HL-60 (cell line): ENCODE measurements at regions not wholly inside any gene's neighbourhood (a gene's known extent, or its start where the extent isn't known, plus 50 kb on each side); places are given as distances from the start of the nearest gene placed in this dataset.

Experiments
- DNase-seq, 2 experiments: peaks; one replicate each; pipeline ENCODE4 v3.0.0-alpha.2; 2010 to 2020; ENCODE audit warnings: low read depth in 1 of 2, low spot score in 1 of 2
- H3K27ac ChIP-seq: fragments of 250-450 bp; sonication (Bioruptor Pico); replicated peaks from 2 replicates; pipeline ENCODE4 v1.5.1; 2020; ENCODE audit warnings: mild to moderate bottlenecking, moderate library complexity
- H3K27me3 ChIP-seq: fragments of 250-450 bp; sonication (Bioruptor Pico); 2 replicates; pipeline ENCODE4 v1.5.1; 2021; ENCODE audit warnings: mild to moderate bottlenecking, moderate library complexity; ENCODE audit not compliant: insufficient read depth, poor library complexity, severe bottlenecking
- H3K4me3 ChIP-seq: replicated peaks from 2 replicates; pipeline ENCODE4 v1.5.1; 2011; ENCODE audit warnings: mild to moderate bottlenecking, control low read depth, low read length; ENCODE audit not compliant: insufficient read depth
- GABPA ChIP-seq: IDR thresholded peaks from 2 replicates; pipeline ENCODE4 v1.6.1; 2012; ENCODE audit warnings: low read depth
- POLR2AphosphoS5 ChIP-seq: IDR thresholded peaks from 2 replicates; pipeline ENCODE4 v1.6.1; 2012; ENCODE audit warnings: low read depth
- SPI1 ChIP-seq: IDR thresholded peaks from 2 replicates; pipeline ENCODE4 v1.6.1; 2012; ENCODE audit warnings: low read depth, mild to moderate bottlenecking, borderline replicate concordance
- TF ChIP-seq, protein P1 (sequence below): IDR thresholded peaks from 2 replicates; pipeline ENCODE4 v1.6.1; 2012; ENCODE audit warnings: low read depth; ENCODE audit not compliant: insufficient replicate concordance
- TF ChIP-seq, protein P2 (sequence below): IDR thresholded peaks from one replicate; pipeline ENCODE4 v1.5.1; 2011; ENCODE audit warnings: low read length, control low read depth, inconsistent platforms; ENCODE audit not compliant: insufficient read depth

DNA sequence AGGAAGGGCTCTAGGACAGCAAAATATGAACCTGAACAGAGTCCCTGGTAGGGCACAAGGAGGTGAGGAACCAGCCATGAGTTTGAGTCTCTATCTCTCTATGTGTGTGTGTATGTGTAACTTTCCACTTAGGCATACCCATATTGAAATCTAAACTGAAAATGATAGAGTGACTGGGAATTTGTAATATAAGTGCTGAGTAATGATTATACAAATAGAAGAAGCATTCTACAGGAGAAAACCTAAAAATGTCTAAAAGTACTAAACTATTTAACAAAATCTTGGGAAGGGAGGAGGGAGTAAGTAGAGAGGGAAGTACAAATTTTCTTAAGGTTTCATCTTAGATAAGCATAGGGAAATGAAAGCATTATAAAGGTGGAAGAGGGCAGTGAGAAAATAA, 97.1 kb upstream of the ZC3H12C start:
- no peak overlapping the region for H3K4me3 ChIP-seq
- H3K27ac ChIP-seq = no peak overlapping the region
- TF ChIP-seq SPI1 = no peak
- TF ChIP-seq GABPA = no peak
- TF ChIP-seq, protein P1, sequence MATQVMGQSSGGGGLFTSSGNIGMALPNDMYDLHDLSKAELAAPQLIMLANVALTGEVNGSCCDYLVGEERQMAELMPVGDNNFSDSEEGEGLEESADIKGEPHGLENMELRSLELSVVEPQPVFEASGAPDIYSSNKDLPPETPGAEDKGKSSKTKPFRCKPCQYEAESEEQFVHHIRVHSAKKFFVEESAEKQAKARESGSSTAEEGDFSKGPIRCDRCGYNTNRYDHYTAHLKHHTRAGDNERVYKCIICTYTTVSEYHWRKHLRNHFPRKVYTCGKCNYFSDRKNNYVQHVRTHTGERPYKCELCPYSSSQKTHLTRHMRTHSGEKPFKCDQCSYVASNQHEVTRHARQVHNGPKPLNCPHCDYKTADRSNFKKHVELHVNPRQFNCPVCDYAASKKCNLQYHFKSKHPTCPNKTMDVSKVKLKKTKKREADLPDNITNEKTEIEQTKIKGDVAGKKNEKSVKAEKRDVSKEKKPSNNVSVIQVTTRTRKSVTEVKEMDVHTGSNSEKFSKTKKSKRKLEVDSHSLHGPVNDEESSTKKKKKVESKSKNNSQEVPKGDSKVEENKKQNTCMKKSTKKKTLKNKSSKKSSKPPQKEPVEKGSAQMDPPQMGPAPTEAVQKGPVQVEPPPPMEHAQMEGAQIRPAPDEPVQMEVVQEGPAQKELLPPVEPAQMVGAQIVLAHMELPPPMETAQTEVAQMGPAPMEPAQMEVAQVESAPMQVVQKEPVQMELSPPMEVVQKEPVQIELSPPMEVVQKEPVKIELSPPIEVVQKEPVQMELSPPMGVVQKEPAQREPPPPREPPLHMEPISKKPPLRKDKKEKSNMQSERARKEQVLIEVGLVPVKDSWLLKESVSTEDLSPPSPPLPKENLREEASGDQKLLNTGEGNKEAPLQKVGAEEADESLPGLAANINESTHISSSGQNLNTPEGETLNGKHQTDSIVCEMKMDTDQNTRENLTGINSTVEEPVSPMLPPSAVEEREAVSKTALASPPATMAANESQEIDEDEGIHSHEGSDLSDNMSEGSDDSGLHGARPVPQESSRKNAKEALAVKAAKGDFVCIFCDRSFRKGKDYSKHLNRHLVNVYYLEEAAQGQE = no peak
- no peak for TF ChIP-seq POLR2AphosphoS5
- TF ChIP-seq, protein P2, sequence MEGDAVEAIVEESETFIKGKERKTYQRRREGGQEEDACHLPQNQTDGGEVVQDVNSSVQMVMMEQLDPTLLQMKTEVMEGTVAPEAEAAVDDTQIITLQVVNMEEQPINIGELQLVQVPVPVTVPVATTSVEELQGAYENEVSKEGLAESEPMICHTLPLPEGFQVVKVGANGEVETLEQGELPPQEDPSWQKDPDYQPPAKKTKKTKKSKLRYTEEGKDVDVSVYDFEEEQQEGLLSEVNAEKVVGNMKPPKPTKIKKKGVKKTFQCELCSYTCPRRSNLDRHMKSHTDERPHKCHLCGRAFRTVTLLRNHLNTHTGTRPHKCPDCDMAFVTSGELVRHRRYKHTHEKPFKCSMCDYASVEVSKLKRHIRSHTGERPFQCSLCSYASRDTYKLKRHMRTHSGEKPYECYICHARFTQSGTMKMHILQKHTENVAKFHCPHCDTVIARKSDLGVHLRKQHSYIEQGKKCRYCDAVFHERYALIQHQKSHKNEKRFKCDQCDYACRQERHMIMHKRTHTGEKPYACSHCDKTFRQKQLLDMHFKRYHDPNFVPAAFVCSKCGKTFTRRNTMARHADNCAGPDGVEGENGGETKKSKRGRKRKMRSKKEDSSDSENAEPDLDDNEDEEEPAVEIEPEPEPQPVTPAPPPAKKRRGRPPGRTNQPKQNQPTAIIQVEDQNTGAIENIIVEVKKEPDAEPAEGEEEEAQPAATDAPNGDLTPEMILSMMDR = no peak
- no peaks in the 10 kb centered on the region for H3K27me3 ChIP-seq
- DNase-seq = no peak

DNA sequence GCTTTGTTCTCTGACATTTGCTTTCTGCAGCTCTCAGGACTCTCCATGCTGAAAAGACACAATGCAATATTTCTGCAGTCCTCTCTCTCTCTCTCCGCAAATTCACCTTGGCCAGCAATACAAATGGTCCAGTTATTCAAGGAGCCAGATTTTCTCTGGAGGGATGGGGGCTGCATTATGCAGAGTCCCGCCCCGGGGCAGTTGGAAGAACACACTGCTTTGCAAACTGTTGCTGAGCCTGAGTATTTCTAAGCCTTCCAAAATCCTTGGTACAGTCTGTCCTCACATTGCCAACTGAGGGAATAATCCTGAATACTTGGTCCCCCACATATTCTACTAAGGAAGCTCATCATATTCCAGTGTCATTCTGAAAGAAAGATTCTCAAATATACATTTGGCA, 94.3 kb upstream of the ZC3H12C start:
- no peak for TF ChIP-seq POLR2AphosphoS5
- TF ChIP-seq, protein P2 = no peak
- no peak for TF ChIP-seq GABPA
- no peak for TF ChIP-seq SPI1
- TF ChIP-seq, protein P1 = no peak
- Histone ChIP-seq H3K4me3 (no peak overlapping the region), H3K27me3 (no peaks in the 10 kb centered on the region), H3K27ac (no peak overlapping the region)
- no peak for DNase-seq

DNA sequence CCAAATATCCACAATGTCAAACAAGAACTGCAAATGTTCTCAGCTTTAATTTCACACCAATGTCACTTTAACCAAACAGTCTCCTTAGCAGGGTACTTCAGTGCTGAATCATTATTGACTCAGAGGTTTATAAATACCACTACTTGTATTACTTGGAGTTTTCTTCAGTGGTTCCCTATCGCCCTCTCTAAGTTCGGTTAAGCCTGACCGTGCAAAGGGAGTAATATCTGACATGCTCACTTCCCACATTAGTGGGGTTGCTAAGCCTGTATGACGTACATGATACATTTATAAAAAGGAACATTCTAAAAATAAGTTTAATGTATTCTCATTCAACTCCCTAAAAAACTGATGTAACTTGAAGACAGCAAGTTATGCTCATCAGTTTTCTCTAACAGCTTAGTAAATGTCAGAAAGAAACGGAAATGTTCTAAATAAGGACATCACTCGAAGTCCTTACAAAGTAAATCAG, 93.1 kb upstream of the ZC3H12C start:
- TF ChIP-seq SPI1 (no peak), POLR2AphosphoS5 (no peak)
- TF ChIP-seq, protein P2 = no peak
- TF ChIP-seq, protein P1 = no peak
- Histone ChIP-seq H3K27ac (no peak overlapping the region), H3K27me3 (no peaks in the 10 kb centered on the region), H3K4me3 (no peak overlapping the region)
- DNase-seq = peak in 1 of 2 experiments; percentile 37
